DND-41 (cell line): ENCODE measurements at regions not wholly inside any gene's neighbourhood (a gene's known extent, or its start where the extent isn't known, plus 50 kb on each side); places are given as distances from the start of the nearest gene placed in this dataset.
"Not testable (repeated sequence)": the region's sequence is repeated elsewhere in the genome, so short reads cannot be mapped to it uniquely, and the experiment has no call there.

Experiments used
- EZH2 ChIP-seq: IDR thresholded peaks from 3 replicates; pipeline ENCODE4 v1.6.1; 2012; ENCODE audit warnings: borderline replicate concordance, low read depth, mild to moderate bottlenecking, moderate library complexity, low read length, inconsistent platforms; ENCODE audit not compliant: severe bottlenecking
- TF ChIP-seq, protein P1 (sequence below): IDR thresholded peaks from 2 replicates; pipeline ENCODE4 v1.5.1; 2012; ENCODE audit warnings: borderline replicate concordance, low read length, moderate library complexity, mild to moderate bottlenecking; ENCODE audit not compliant: poor library complexity, severe bottlenecking; ENCODE audit errors: extremely low read depth

GRCh38 chr3:75394102-75394501 is 270.0 kb upstream of the FRG2C start:
- TF ChIP-seq, protein P1, sequence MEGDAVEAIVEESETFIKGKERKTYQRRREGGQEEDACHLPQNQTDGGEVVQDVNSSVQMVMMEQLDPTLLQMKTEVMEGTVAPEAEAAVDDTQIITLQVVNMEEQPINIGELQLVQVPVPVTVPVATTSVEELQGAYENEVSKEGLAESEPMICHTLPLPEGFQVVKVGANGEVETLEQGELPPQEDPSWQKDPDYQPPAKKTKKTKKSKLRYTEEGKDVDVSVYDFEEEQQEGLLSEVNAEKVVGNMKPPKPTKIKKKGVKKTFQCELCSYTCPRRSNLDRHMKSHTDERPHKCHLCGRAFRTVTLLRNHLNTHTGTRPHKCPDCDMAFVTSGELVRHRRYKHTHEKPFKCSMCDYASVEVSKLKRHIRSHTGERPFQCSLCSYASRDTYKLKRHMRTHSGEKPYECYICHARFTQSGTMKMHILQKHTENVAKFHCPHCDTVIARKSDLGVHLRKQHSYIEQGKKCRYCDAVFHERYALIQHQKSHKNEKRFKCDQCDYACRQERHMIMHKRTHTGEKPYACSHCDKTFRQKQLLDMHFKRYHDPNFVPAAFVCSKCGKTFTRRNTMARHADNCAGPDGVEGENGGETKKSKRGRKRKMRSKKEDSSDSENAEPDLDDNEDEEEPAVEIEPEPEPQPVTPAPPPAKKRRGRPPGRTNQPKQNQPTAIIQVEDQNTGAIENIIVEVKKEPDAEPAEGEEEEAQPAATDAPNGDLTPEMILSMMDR, result not testable (repeated sequence)
- TF ChIP-seq EZH2, result not testable (repeated sequence)
